ENCODE measurements at regions not wholly inside any gene's neighbourhood (a gene's known extent, or its start where the extent isn't known, plus 50 kb on each side); places are given as distances from the start of the nearest gene placed in this dataset.

- TF ChIP-seq CTCF (IDR thresholded peaks at IDR 0.05): no peak
- TF ChIP-seq POLR2A (IDR thresholded peaks at IDR 0.05): no peak
Observed at GRCh38 chr18:55642191-55642590, 54.2 kb upstream of the TCF4 start.
